Testis (tissue), 2 donors: ENCODE measurements at regions not wholly inside any gene's neighbourhood (a gene's known extent, or its start where the extent isn't known, plus 50 kb on each side); places are given as distances from the start of the nearest gene placed in this dataset.

Experiments
- POLR2A ChIP-seq: fragments of 450-650 bp; IDR thresholded peaks from one replicate; pipeline ENCODE4 v1.6.1; 2017; ENCODE audit warnings: antibody characterized with exemption, mild to moderate bottlenecking, moderate library complexity
- TF ChIP-seq, protein P1 (sequence below), 3 experiments: fragments of 450-650 bp in 2 of 3; fragments of 200-600 bp in 1 of 3; sonication (generic) in 1 of 3; IDR thresholded peaks; one replicate each; pipeline ENCODE4 v1.5.1; 2016 to 2019; ENCODE audit warnings: antibody characterized with exemption in 3 of 3, mild to moderate bottlenecking in 2 of 3, moderate library complexity in 1 of 3

DNA sequence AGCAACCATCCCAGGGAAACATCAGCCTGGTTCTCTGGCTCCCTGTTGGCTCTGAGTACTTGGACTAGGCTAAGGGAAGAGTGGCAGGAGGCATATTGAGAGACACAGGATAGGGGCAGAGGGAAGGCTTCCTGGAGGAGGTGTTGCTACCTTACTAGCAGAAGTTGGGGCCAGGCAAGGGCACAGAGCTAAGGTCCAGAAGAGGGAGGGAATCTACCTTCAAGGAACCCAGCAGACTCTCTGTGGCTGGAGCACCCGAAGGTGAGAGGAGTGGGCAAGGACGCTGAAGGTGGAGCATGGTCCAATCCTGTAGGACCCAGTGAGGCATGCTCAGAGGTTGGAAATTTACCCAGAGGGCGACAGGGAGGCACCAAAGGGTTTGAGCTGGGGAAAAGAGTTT is 191.9 kb downstream of the TFAP2C start:
- TF ChIP-seq, protein P1, sequence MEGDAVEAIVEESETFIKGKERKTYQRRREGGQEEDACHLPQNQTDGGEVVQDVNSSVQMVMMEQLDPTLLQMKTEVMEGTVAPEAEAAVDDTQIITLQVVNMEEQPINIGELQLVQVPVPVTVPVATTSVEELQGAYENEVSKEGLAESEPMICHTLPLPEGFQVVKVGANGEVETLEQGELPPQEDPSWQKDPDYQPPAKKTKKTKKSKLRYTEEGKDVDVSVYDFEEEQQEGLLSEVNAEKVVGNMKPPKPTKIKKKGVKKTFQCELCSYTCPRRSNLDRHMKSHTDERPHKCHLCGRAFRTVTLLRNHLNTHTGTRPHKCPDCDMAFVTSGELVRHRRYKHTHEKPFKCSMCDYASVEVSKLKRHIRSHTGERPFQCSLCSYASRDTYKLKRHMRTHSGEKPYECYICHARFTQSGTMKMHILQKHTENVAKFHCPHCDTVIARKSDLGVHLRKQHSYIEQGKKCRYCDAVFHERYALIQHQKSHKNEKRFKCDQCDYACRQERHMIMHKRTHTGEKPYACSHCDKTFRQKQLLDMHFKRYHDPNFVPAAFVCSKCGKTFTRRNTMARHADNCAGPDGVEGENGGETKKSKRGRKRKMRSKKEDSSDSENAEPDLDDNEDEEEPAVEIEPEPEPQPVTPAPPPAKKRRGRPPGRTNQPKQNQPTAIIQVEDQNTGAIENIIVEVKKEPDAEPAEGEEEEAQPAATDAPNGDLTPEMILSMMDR (IDR thresholded peaks at IDR 0.05): no peak
- TF ChIP-seq POLR2A: no peak
